GM21529 (cell line): ENCODE measurements at regions not wholly inside any gene's neighbourhood (a gene's known extent, or its start where the extent isn't known, plus 50 kb on each side); places are given as distances from the start of the nearest gene placed in this dataset.
"Not testable (repeated sequence)": the region's sequence is repeated elsewhere in the genome, so short reads cannot be mapped to it uniquely, and the experiment has no call there.

Source experiments
- ATAC-seq: cut with Tn5 transposase; IDR thresholded peaks from one replicate; pipeline ENCODE4 v1.9.1; 2021; ENCODE audit not compliant: unreplicated experiment

DNA sequence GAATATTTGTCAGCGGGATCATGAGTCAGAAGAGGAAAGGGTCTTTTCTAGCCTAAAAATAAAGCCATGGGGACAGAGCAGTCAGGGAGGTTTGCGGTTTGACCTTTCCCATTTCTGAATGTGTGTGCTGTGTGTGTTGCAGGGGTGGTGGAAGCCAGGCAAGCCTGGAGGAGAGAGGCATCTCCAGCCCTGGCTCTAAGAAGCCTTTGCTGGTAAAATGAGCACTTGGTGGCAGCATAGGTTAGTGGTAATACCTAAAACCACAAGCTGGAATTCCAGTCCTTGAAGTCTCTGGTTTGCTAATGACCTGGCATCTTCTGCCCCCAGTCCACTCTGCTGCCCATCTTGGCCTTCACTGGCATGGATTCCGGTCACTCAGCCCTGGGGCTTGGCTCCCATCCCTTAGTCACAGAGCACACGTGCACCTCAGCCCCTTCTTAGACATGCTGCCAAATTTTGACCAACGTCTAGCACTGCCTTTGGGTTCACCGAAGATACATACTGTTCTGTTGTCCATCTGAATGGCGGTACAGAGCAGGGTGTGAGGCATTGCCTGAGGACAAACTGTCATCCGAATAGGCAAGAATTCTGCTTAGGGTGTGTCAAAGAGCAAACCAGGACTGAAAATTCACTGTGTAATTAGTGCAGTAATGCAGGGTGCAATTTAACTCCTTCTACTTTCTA, 52.7 kb downstream of the KCNA5 start:
- no peak for ATAC-seq

DNA sequence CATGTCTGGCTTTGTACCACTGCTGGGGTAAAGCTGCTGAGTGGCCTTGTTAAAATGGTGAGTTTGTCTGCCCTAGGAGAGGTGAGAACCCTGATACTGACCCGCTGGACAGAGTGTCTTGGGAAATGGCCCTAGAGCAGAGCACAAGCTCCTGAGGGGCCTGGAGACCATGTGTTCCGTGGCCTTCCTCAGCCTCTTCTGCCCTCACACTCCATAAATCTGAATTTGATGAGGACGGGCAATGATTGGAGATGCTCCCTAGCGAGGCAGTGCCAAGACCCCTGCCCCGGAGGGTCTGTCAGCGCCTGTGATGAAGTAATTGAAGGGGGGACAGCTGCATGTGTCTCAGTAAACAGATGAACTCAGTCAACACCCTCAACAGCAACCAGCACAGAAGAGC, 54.1 kb downstream of the KCNA5 start:
- ATAC-seq = no peak

DNA sequence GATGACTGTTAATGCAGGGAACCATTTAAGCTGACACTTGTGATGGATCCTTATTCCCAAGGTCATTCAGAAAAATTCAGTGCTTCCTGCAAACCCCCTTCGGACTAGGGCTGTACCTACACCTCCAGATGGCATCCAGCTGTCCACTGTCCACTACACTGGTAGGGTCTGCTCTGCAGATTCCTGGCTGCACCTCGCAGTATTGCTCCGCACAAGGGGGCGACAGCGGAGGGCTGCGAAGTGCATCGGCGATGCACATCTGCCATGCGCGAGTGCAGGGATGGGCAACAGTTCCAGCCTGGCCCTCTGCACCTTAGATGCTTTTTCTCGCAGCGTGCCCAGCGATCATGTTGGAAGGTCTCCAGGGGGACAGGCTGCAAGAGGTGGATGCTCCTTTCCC, 55.5 kb downstream of the KCNA5 start:
- no peak for ATAC-seq

DNA sequence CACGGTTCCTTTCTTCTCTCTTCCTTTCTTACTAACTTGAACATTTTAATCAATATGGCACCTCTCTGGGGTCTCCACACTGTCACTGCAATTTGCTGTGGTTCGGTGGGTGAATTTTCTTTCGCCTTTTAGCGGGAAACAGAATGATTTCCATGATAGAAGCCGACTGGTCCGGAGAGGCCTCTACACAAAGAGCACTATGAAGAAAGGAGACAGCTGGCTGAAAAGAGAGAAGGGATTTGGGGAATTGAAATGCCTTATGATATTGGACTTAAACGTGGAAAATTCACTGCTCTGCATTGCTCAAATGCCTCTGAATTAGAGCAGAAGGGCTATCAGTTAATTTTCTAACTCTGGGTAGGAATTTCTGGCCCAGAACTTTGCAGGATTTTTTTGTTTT, 55.9 kb downstream of the KCNA5 start:
- ATAC-seq = no peak

DNA sequence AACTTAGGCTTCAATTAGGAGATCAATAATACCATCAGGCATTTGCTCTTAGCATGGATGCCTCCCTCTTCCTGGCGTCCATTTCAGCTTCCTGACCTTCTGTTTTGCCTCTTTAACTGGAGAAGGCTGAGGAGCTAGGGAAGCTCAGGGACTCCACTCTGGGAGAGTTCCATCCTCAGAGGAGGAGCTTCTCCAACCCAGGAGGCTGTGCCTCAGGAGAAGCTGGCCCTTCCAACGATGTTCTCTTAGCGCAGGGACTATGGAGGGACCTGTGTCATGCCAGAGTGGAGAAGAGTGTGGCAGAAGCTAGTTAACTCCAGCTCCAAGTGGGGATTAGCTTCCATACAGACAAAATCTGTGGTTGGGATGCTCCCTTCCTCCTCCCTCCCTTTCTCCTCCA, 58.0 kb downstream of the KCNA5 start:
- ATAC-seq = no peak

DNA sequence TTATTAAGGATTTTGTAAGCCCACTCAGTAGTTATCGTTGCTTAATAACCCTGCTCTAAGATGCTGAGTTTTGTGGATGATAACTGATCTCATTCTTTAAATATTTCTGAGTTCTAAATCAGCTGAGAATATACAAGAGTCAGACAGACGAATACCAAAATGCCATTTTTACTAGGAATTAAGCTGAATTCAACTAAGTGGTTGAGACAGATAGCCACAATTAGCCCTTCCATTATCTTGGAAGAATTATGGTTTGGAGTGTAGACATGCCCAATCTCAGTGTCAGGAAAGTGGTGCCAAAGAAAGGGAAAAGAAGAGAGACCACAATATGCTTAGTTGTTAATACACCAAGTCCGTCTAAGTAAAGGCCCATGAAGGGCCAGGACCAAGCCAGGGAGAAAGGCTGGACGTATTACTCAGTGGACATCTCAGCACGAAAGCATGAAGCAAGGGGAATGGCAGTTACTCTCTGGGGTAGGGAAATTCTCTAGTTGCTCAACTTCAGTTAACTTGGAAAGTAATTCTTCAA, 58.6 kb downstream of the KCNA5 start:
- ATAC-seq = no peak

DNA sequence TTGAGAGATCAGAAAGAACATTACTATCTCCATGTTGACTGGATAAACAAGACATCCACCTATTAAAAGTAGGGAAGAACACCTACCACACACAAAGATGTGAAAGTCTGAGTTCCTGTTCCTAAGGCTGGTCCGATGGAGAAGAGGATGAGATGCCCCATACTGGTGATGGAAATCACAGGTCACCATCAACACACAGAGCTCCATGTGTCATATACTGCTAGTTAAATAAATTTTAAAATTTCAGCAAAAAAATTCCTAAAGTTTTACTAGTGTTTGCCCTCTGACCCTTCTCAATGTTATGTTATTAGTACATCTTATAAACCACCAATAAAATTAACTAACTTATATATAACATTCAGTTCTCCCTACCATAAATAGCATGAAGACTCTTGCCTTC, 59.1 kb downstream of the KCNA5 start:
- no peak for ATAC-seq

DNA sequence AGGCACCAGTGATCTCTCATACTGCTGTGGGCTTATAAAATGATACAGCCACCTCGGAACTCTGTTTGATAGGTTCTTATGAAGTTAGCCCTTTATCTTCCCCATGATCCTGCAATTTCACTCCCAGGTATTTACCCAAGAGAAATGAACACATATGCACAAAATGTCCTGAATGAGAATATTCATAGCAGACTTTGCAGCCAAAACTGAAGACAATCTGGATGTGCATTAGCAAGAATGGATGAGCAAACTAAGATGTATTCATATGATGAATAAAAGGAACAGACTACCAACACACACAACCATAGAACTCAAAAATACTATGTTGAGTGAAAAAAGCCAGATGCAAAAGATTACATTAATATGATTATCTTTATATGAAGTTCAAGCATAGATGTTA, 66.7 kb downstream of the KCNA5 start:
- ATAC-seq = no peak

DNA sequence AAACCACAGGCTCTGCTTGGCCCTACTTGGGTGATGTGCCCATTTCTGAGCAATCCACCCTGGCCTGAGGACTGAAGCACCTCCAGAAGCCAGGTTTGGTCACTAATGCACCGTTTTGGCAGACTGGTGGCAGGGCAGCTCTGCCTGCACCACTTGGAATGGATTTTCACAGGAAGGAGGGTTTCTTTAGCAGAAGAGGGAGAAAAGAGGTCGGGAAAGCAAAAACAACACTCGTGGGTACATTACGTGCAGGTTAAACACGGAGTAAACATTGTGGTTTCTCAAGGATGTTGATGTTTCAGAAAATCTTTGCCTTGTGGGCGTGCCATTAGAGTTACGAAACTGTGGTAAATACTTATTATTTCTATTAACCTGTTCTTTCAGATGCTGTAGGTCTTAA, 70.8 kb downstream of the KCNA5 start:
- ATAC-seq = no peak

DNA sequence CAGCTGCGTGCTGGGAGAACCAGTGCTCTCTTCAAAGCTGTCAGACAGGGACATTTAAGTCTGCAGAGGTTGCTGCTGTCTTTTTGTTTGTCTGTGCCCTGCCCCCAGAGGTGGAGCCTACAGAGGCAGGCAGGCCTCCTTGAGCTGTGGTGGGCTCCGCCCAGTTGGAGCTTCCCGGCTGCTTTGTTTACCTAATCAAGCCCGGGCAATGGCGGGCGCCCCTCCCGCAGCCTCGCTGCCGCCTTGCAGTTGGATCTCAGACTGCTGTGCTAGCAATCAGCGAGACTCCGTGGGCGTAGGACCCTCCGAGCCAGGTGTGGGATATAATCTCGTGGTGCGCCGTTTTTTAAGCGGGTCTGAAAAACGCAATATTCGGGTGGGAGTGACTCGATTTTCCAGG, 78.1 kb downstream of the KCNA5 start:
- ATAC-seq = not testable (repeated sequence)

DNA sequence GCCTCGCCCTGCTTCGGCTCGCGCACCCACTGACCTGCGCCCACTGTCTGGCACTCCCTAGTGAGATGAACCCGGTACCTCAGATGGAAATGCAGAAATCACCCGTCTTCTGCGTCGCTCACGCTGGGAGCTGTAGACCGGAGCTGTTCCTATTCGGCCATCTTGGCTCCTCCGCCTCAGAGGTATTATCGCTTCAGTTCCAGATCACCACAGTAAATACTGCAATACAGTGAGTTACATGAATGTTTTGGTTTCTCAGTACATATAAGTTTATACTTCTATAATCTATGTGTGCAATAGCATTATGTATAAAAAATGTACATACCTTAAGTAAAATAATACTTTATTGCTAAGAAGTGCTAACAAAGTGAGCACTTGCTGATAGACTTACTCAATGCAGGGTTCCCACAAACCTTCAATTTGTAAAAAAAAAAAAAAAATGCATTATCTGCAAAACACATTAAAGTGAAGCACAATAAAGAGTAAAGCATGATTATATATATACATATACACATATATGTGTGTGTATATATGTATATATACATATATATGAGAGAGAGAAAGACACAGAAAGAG, 78.7 kb downstream of the KCNA5 start:
- ATAC-seq = not testable (repeated sequence)

DNA sequence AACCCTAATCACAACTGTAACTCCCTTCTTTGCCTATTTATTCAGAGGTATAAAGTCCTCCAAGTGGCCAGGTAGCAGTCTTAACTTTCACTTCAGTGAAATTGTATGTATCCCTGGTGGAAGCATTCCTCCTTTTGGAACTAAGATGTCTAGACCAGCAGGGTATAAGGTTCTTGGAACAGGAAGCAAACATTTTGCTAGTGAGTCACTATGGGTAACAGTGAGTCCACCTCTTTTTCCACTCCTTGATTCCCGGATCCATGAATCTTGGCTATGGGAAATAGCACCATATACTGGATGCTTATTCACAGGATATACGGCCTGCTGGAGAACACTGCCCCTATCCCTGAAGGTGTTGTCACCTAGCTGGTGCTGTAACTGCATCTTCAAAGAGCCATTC, 80.2 kb downstream of the KCNA5 start:
- no peak for ATAC-seq

DNA sequence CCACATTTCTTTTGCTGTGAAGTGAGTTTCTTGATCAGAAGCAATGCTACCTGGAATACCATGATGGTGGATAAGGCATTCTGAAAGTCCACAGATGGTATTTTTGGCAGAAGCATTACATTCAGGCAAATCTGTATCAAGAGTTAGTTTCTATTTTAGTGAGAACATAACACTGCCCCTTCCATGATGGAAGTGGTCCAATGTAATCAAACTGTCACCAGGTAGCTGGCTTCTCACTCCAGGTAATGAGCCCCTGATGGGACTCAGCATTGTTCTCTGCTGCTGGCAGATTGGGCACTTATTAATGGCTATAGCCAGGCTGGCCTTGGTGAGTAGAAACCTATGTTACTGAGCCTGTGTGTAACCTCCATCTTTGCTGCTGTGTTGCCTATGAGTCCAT, 80.7 kb downstream of the KCNA5 start:
- ATAC-seq = no peak

DNA sequence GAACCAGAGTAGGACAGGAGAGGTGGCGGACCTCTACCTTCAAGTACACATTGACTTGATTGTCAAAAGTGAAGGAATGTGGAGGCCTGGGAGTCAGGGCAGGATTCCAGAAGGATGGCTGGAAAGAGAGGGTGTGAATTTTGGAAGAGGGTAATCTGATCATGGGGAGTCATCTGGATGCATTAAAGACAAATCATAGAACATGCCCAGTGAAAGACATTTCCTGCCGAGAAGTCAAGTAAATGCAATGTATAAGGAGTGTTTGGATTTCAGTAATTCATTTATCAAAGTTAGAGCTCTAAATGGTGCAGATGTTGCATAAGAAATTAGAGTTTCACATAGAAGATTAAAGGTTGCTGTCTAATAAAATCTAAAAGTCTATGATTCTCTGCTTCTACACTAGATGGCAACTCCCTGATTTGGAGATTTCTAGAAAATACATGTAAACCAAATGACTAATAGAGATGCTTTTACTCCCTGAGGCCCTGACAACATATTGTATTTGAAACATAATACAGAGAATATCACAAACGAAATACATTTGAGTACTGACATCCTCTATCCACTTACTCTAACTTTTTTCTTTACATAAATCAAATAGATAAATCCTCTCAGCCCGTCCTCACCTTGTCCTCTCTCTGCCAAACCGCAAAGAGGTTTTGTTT, 91.3 kb downstream of the KCNA5 start:
- no peak for ATAC-seq

DNA sequence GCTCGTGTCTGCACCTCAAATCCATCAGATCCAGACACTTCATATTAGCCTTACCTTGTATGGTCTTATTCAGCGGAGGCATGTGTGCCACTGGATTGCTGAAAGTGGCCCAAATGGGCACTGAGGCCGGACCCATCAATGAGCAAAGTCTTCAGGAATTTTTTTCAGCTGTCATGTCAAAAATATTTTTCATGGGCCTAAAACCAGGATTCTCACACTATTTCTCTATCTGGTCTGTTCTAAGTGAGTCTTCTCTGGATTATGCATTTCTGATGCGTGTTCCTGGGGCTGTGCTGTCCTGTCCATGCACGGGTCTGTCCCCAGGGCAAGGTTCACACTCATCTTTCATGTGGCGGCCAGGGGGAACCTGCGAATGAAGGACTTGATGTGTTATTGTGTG, 94.6 kb downstream of the KCNA5 start:
- no peak for ATAC-seq

DNA sequence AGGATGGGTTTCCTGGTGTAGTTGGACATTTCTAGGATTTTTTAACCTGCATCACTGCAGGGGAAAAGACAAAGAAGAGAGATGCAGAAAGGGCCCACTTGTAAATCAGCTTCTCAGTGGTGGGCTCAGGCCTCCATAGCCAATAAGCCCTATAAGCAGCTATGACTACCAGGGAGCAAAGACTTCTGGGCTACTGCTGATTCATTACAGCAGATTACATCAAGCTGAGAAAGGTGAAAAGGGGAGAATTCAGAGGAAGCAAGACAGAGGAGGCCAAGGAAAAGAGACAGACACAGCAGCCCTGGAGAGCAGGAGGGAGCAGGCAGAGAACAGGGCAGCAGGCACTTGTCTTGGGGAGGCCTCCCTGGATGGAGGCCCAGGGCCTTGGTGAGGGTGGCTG, 95.2 kb downstream of the KCNA5 start:
- ATAC-seq = no peak

DNA sequence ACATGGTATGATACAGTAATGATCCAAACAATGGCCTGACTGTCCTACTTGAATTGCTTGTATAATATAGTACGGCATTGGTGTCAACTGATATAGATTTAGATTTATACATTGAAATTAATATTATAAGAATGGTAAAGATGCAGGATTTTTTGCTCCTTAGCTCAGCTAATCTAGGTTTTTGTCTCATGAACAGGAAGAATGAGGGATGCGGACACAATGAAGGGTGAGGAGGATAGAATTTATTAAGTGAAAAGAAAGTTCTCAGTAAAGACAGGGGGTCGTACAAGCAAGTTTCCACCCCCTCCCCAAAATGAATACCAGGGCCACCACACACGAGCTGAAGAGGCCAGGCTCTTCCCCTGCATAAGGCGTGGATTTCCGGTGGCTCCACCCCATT, 96.1 kb downstream of the KCNA5 start:
- no peak for ATAC-seq

DNA sequence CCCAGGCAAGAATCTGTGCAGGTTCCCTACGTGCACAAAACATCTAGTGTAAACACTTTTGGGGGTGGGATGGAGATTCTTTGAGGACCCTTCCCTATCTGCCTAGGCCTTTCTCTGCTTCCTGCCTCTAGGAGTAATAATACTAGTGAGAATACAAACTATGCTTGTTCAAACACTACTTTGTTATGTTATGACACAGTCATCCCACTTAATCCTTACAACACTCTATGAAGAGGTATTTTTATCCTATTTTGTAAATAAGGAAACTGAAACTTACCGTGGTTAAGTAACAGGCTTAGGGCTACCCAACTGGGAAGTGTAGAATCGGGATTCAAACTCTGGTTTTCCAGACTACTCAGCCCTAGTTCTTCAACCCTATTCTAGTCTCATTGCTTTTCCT, 96.5 kb downstream of the KCNA5 start:
- no peak for ATAC-seq

DNA sequence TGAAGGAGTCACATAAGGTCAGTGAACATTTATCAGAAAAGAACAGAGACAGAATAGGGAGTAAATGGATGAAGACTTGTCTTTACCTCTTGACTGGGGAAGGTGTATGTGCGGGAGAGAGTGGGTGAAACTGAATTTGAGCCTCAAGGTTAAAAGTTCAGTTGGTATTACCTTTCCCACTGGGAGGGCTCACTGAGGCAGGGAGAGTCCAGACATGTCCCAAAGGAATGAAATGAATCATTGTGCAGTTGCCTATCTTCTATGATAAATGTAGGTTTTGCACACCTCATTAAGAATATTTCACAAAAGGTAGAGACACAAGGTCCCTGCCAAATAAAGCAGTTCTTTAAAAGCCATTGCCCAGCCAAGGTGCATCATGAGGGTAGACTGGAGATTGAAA, 105.2 kb downstream of the KCNA5 start:
- no peak for ATAC-seq

DNA sequence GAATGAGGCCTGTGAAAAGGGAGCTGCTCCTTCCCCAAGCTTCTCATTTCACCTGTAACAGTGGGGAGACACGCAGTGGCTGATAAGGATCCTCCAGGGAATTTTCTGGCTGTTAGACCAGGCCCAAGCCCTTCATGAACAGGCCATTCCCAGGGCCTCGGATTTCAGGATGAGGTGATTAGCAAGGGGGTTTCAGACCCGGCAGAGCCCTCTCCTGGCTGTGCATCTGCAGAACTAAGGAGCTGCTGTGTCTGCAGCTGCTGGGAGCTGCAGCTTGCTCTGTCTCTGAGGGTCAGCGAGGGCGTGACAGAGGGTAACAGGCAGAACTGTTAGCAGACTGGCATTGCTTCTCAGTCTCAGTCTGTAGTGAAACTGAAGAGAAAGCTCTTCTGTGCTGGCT, 110.4 kb downstream of the KCNA5 start:
- no peak for ATAC-seq

DNA sequence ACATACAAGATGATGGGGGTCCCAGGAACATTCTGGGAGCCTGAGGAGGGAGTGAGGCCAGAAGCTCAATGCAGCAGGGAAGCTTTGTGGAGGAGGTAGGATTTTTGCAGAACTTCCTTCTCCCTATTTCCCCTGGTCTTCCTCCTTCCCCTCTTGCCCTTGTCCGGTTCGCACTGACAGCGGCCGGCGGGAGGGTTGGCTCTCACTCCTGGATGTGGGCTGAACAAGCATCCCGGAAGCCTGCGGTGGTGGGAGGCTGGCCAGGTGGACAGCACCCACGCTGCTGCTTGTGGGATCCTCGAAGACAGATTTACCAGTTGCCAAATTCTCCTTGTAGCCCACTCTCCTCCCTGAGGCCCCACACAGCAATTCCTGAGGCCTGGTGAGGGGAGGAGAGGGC, 112.2 kb downstream of the KCNA5 start:
- no peak for ATAC-seq

DNA sequence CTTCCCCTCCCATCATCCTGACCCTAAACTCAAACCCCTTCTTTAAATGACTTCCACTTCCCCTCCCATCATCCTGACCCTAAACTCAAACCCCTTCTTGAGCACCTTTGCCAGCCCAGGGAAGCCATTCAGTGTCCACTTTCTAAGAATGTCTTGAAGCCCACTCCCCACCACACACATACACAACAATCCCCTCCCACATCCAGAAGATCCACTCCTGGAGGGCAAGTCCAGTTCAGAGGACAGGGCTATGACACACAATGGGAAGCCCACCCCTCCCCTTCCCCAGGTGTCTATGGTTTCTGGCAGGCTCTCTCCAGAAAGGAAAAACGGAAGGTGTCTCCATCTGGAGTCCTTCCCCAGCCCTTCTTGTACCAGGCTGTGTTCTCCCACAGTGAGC, 117.1 kb downstream of the KCNA5 start:
- ATAC-seq = no peak
